OCI-LY1 (cell line): ENCODE measurements at regions not wholly inside any gene's neighbourhood (a gene's known extent, or its start where the extent isn't known, plus 50 kb on each side); places are given as distances from the start of the nearest gene placed in this dataset.
"Not testable (repeated sequence)": the region's sequence is repeated elsewhere in the genome, so short reads cannot be mapped to it uniquely, and the experiment has no call there.

Experiments
- H2AFZ ChIP-seq: fragments of 200-600 bp; sonication (generic), shearing (Covaris generic); 2 replicates; pipeline ENCODE4 v1.6.0; 2014; ENCODE audit warnings: antibody characterized with exemption, mild to moderate bottlenecking, low read length
- H3F3A ChIP-seq: fragments of 200-600 bp; sonication (generic), shearing (Covaris generic); 2 replicates; pipeline ENCODE4 v1.6.0; 2014; ENCODE audit warnings: mild to moderate bottlenecking, antibody characterized with exemption, low read length, moderate library complexity; ENCODE audit not compliant: insufficient read depth
- H3K27ac ChIP-seq: fragments of 200-600 bp; sonication (generic); 2 replicates; pipeline ENCODE4 v1.5.1; 2014; ENCODE audit warnings: low read length, mixed run types, mild to moderate bottlenecking, low read depth; ENCODE audit not compliant: poor library complexity, severe bottlenecking
- H3K27me3 ChIP-seq: fragments of 200-600 bp; sonication (generic); 2 replicates; pipeline ENCODE4 v1.6.0; 2014; ENCODE audit warnings: antibody characterized with exemption, mild to moderate bottlenecking, low read length, moderate library complexity; ENCODE audit not compliant: insufficient read depth
- H3K36me3 ChIP-seq: fragments of 200-600 bp; sonication (generic); 2 replicates; pipeline ENCODE4 v1.6.1; 2014; ENCODE audit warnings: mild to moderate bottlenecking, antibody characterized with exemption, low read length, moderate library complexity, mixed read lengths; ENCODE audit not compliant: insufficient read depth
- H3K4me1 ChIP-seq: fragments of 200-600 bp; sonication (generic); 2 replicates; pipeline ENCODE4 v1.5.1; 2014; ENCODE audit warnings: mild to moderate bottlenecking, low read length, moderate library complexity; ENCODE audit not compliant: insufficient read depth, severe bottlenecking
- H3K4me2 ChIP-seq: fragments of 200-600 bp; sonication (generic), shearing (Covaris generic); 2 replicates; pipeline ENCODE4 v1.6.1; 2014; ENCODE audit warnings: low read length
- H3K4me3 ChIP-seq: fragments of 200-600 bp; sonication (generic); 2 replicates; pipeline ENCODE4 v1.5.1; 2014; ENCODE audit warnings: low read length, low read depth, mild to moderate bottlenecking, mixed read lengths; ENCODE audit not compliant: poor library complexity, severe bottlenecking
- H3K79me2 ChIP-seq: fragments of 200-600 bp; shearing (Covaris generic); 2 replicates; pipeline ENCODE4 v1.6.1; 2016; ENCODE audit warnings: mixed run types, low read length, mixed read lengths; ENCODE audit not compliant: insufficient read depth
- H3K9ac ChIP-seq: fragments of 200-600 bp; sonication (generic), shearing (Covaris generic); 2 replicates; pipeline ENCODE4 v1.6.1; 2014; ENCODE audit warnings: mild to moderate bottlenecking, low read length, mixed read lengths
- H3K9me2 ChIP-seq: fragments of 200-600 bp; sonication (generic), shearing (Covaris generic); 2 replicates; pipeline ENCODE4 v1.6.1; 2014; ENCODE audit warnings: low read depth, mild to moderate bottlenecking, low read length, mixed read lengths
- H3K9me3 ChIP-seq: fragments of 200-600 bp; shearing (Covaris generic); 2 replicates; pipeline ENCODE4 v1.6.1; 2014; ENCODE audit warnings: low read length, mixed read lengths
- H4K20me1 ChIP-seq: fragments of 200-600 bp; sonication (generic), shearing (Covaris generic); 2 replicates; pipeline ENCODE4 v1.6.0; 2016; ENCODE audit warnings: mild to moderate bottlenecking, low read length; ENCODE audit not compliant: insufficient read depth

GRCh38 chr17:30648015-30648620, 170.9 kb downstream of the GOSR1 start:
- H3K27ac ChIP-seq, H3K79me2 ChIP-seq, H3K4me3 ChIP-seq, H3K9ac ChIP-seq, H3K36me3 ChIP-seq, H3K4me1 ChIP-seq, H3K4me2 ChIP-seq, H2AFZ ChIP-seq, H3K9me2 ChIP-seq, H3K9me3 ChIP-seq, H3F3A ChIP-seq, H4K20me1 ChIP-seq, H3K27me3 ChIP-seq: not testable (repeated sequence)

- H2AFZ ChIP-seq, H3K9me3 ChIP-seq, H3K9ac ChIP-seq, H3K9me2 ChIP-seq, H3K4me1 ChIP-seq, H3K4me2 ChIP-seq, H3K79me2 ChIP-seq, H3K27ac ChIP-seq, H3K36me3 ChIP-seq, H3F3A ChIP-seq, H4K20me1 ChIP-seq, H3K27me3 ChIP-seq, H3K4me3 ChIP-seq: not testable (repeated sequence)
Observed at GRCh38 chr17:30645875-30646274, 168.7 kb downstream of the GOSR1 start.

GRCh38 chr17:30644713-30645112, 167.5 kb downstream of the GOSR1 start:
- not testable (repeated sequence) for H3F3A ChIP-seq, H3K79me2 ChIP-seq, H3K27ac ChIP-seq, H3K36me3 ChIP-seq, H3K9me2 ChIP-seq, H3K27me3 ChIP-seq, H2AFZ ChIP-seq, H3K4me2 ChIP-seq, H3K9ac ChIP-seq, H4K20me1 ChIP-seq, H3K4me3 ChIP-seq, H3K4me1 ChIP-seq, H3K9me3 ChIP-seq

GRCh38 chr17:30644287-30644686, 167.1 kb downstream of the GOSR1 start:
- H3K36me3 ChIP-seq, H3K27me3 ChIP-seq, H3K4me2 ChIP-seq, H3K27ac ChIP-seq, H3K9ac ChIP-seq, H3F3A ChIP-seq, H3K4me3 ChIP-seq, H3K79me2 ChIP-seq, H3K4me1 ChIP-seq, H4K20me1 ChIP-seq, H3K9me2 ChIP-seq, H3K9me3 ChIP-seq, H2AFZ ChIP-seq: not testable (repeated sequence)

GRCh38 chr17:30641428-30641827, 164.2 kb downstream of the GOSR1 start:
- H3F3A ChIP-seq, H3K4me1 ChIP-seq, H3K9me3 ChIP-seq, H3K27me3 ChIP-seq, H3K79me2 ChIP-seq, H3K27ac ChIP-seq, H3K36me3 ChIP-seq, H4K20me1 ChIP-seq, H3K9ac ChIP-seq, H3K4me3 ChIP-seq, H3K4me2 ChIP-seq, H3K9me2 ChIP-seq, H2AFZ ChIP-seq: not testable (repeated sequence)

- not testable (repeated sequence) for H3K36me3 ChIP-seq, H3K9ac ChIP-seq, H3K4me1 ChIP-seq, H3F3A ChIP-seq, H3K79me2 ChIP-seq, H4K20me1 ChIP-seq, H3K27ac ChIP-seq, H3K9me3 ChIP-seq, H3K27me3 ChIP-seq, H3K4me2 ChIP-seq, H3K4me3 ChIP-seq, H3K9me2 ChIP-seq, H2AFZ ChIP-seq
Observed at GRCh38 chr17:30639391-30639790, 162.2 kb downstream of the GOSR1 start.

- H3K36me3 ChIP-seq, H3K79me2 ChIP-seq, H3K27ac ChIP-seq, H2AFZ ChIP-seq, H3K27me3 ChIP-seq, H3K4me1 ChIP-seq, H3K4me2 ChIP-seq, H3K9me2 ChIP-seq, H3K9me3 ChIP-seq, H3F3A ChIP-seq, H3K9ac ChIP-seq, H4K20me1 ChIP-seq, H3K4me3 ChIP-seq: not testable (repeated sequence)
Observed at GRCh38 chr17:30638968-30639367, 161.8 kb downstream of the GOSR1 start.

GRCh38 chr17:30631651-30632050, 154.4 kb downstream of the GOSR1 start:
- H3K9me2 ChIP-seq, H3K4me2 ChIP-seq, H3K9ac ChIP-seq, H2AFZ ChIP-seq, H3K36me3 ChIP-seq, H3K4me1 ChIP-seq, H3K79me2 ChIP-seq, H3F3A ChIP-seq, H3K9me3 ChIP-seq, H3K27ac ChIP-seq, H4K20me1 ChIP-seq, H3K27me3 ChIP-seq, H3K4me3 ChIP-seq: not testable (repeated sequence)
